ENCODE measurements at regions not wholly inside any gene's neighbourhood (a gene's known extent, or its start where the extent isn't known, plus 50 kb on each side); places are given as distances from the start of the nearest gene placed in this dataset.

GRCh38 chr1:244230470-244230869 lies 179.4 kb downstream of the ZBTB18 start (continued):
- TF ChIP-seq ATF2 (CRISPR knock-in tag; IDR thresholded peaks at IDR 0.05; ENCODE audit: borderline replicate concordance, low read depth) (no peak), FOXJ3 (CRISPR knock-in tag; IDR thresholded peaks at IDR 0.05; ENCODE audit: borderline replicate concordance) (no peak), FOXP4 (CRISPR knock-in tag; IDR thresholded peaks at IDR 0.05) (no peak), ZNF512 (CRISPR knock-in tag; IDR thresholded peaks at IDR 0.05; ENCODE audit: borderline replicate concordance) (no peak), PRRX2 (CRISPR knock-in tag; IDR thresholded peaks at IDR 0.05) (no peak), ZMAT4 (CRISPR knock-in tag; IDR thresholded peaks at IDR 0.05) (no peak), ZNF121 (CRISPR knock-in tag; IDR thresholded peaks at IDR 0.05) (no peak), ESRRA (CRISPR knock-in tag; IDR thresholded peaks at IDR 0.05; ENCODE audit: borderline replicate concordance) (no peak), NFATC4 (CRISPR knock-in tag; IDR thresholded peaks at IDR 0.05) (no peak), SOX15 (CRISPR knock-in tag; IDR thresholded peaks at IDR 0.05) (no peak), SP1 (CRISPR knock-in tag; conservative IDR thresholded peaks at IDR 0.05) (no peak)

- Mint-ChIP-seq H3K4me1 (peaks cover 23% of the 10 kb centered on the region), H3K27ac (no peak overlapping the region; the same call in 1 of the 2 replicates), H3K4me3 (no peak overlapping the region), H3K9me3 (no peaks in the 10 kb centered on the region), H3K27me3 (ENCODE audit: low read depth) (no peaks in the 10 kb centered on the region), H3K36me3 (no peaks in the 10 kb centered on the region)
- CTCF ChIA-PET, result interaction anchor here (0.7 to 1.2 kb wide), 3 partner anchors 20 to 183 kb away, joined by 3 to 4 read pairs (median 3); no protein-coding TSS in a partner anchor
- ATAC-seq (peak; percentile 16; the same call in 1 of the 2 replicates), DNase-seq (ENCODE audit: low spot score) (no peak)
- TF ChIP-seq GABPB1 (CRISPR knock-in tag; IDR thresholded peaks at IDR 0.05), result no peak
- no peak for TF ChIP-seq ZNF121 (CRISPR knock-in tag; IDR thresholded peaks at IDR 0.05)
- no peak for TF ChIP-seq SMAD4 (CRISPR knock-in tag; IDR thresholded peaks at IDR 0.05)
- no peak for TF ChIP-seq RELA (CRISPR knock-in tag; IDR thresholded peaks at IDR 0.05; ENCODE audit: borderline replicate concordance)
- no peak for TF ChIP-seq FOXP4 (CRISPR knock-in tag; IDR thresholded peaks at IDR 0.05)
- TF ChIP-seq MXD4 (CRISPR knock-in tag; IDR thresholded peaks at IDR 0.05; ENCODE audit: borderline replicate concordance), result no peak
- TF ChIP-seq USF1 (CRISPR knock-in tag; IDR thresholded peaks at IDR 0.05), result no peak
- no peak for TF ChIP-seq NFATC4 (CRISPR knock-in tag; IDR thresholded peaks at IDR 0.05)
- no peak for TF ChIP-seq JUN (CRISPR knock-in tag; IDR thresholded peaks at IDR 0.05)
- no peak for TF ChIP-seq ATF1 (CRISPR knock-in tag; IDR thresholded peaks at IDR 0.05)
- no peak for TF ChIP-seq ZNF512 (CRISPR knock-in tag; IDR thresholded peaks at IDR 0.05; ENCODE audit: borderline replicate concordance)
- no peak for TF ChIP-seq EMX1 (CRISPR knock-in tag; IDR thresholded peaks at IDR 0.05)
- POLR2A ChIA-PET, result no interaction called here
Observed at GRCh38 chr1:244231193-244231571, 180.1 kb downstream of the ZBTB18 start.
